ENCODE measurements at regions not wholly inside any gene's neighbourhood (a gene's known extent, or its start where the extent isn't known, plus 50 kb on each side); places are given as distances from the start of the nearest gene placed in this dataset.
A peak's percentile ranks its signal among the peaks of the same experiment; 100 is the strongest.
"Not testable (repeated sequence)": the region's sequence is repeated elsewhere in the genome, so short reads cannot be mapped to it uniquely, and the experiment has no call there.

GRCh38 chr6:71007298-71007697 lies 50.4 kb upstream of the B3GAT2 start:
- DNase-seq, ATAC-seq: not testable (repeated sequence)
- intact Hi-C loops (cut with DNase I, micrococcal nuclease): loop anchor here in 1 of 2 donors (10.0 kb wide), 1 partner anchor 632 kb away; no protein-coding TSS in a partner anchor

GRCh38 chr6:71011871-71012371 lies 55.1 kb upstream of the B3GAT2 start:
- intact Hi-C loops (cut with DNase I, micrococcal nuclease): no loop called here
- DNase-seq: no peak
- ATAC-seq: no peak

GRCh38 chr6:71012866-71013469 lies 56.1 kb upstream of the B3GAT2 start:
- DNase-seq (no peak), ATAC-seq (peak; percentile 72)
- intact Hi-C loops (cut with DNase I, micrococcal nuclease): no loop called here

- no peak for ATAC-seq
- intact Hi-C loops (cut with DNase I, micrococcal nuclease): no loop called here
- DNase-seq: no peak
These were observed 58.5 kb upstream of the B3GAT2 start for GRCh38 chr6:71015392-71015791.

- DNase-seq (no peak), ATAC-seq (no peak)
- intact Hi-C loops (cut with DNase I, micrococcal nuclease): no loop called here
These were observed 71.5 kb upstream of the B3GAT2 start for GRCh38 chr6:71028236-71028876.

- intact Hi-C loops (cut with DNase I, micrococcal nuclease): no loop called here
- ATAC-seq: no peak
- DNase-seq: no peak
These were observed 72.0 kb upstream of the B3GAT2 start for GRCh38 chr6:71028877-71029252.

- intact Hi-C loops (cut with DNase I, micrococcal nuclease): no loop called here
- DNase-seq (no peak), ATAC-seq (no peak)
These were observed 72.7 kb upstream of the B3GAT2 start for GRCh38 chr6:71029555-71029954.

- no peak for DNase-seq
- ATAC-seq: no peak
- intact Hi-C loops (cut with DNase I, micrococcal nuclease): no loop called here
These were observed 75.1 kb upstream of the B3GAT2 start for GRCh38 chr6:71031912-71032311.

GRCh38 chr6:71033171-71033570 lies 76.3 kb upstream of the B3GAT2 start:
- no peak for DNase-seq
- ATAC-seq: no peak

GRCh38 chr6:71033890-71034289 lies 77.0 kb upstream of the B3GAT2 start:
- intact Hi-C loops (cut with DNase I, micrococcal nuclease): no loop called here
- no peak for ATAC-seq
- no peak for DNase-seq

More at GRCh38 chr6:71033171-71033570, 76.3 kb upstream of the B3GAT2 start:
- intact Hi-C loops (cut with DNase I, micrococcal nuclease): no loop called here

GRCh38 chr6:71034563-71035345 lies 77.9 kb upstream of the B3GAT2 start:
- DNase-seq (no peak), ATAC-seq (no peak)
- intact Hi-C loops (cut with DNase I, micrococcal nuclease): no loop called here

- ATAC-seq: no peak
- intact Hi-C loops (cut with DNase I, micrococcal nuclease): no loop called here
- DNase-seq: no peak
These were observed 79.0 kb upstream of the B3GAT2 start for GRCh38 chr6:71035871-71036270.

GRCh38 chr6:71038711-71039344 lies 82.0 kb upstream of the B3GAT2 start:
- DNase-seq (no peak), ATAC-seq (no peak)
- intact Hi-C loops (cut with DNase I, micrococcal nuclease): no loop called here

GRCh38 chr6:71040043-71040442 lies 83.2 kb upstream of the B3GAT2 start:
- DNase-seq: no peak
- no peak for ATAC-seq
- intact Hi-C loops (cut with DNase I, micrococcal nuclease): no loop called here

GRCh38 chr6:71040841-71041240 lies 84.0 kb upstream of the B3GAT2 start:
- intact Hi-C loops (cut with DNase I, micrococcal nuclease): no loop called here
- no peak for DNase-seq
- no peak for ATAC-seq

GRCh38 chr6:71043902-71044301 lies 87.0 kb upstream of the B3GAT2 start:
- no peak for ATAC-seq
- intact Hi-C loops (cut with DNase I, micrococcal nuclease): no loop called here

GRCh38 chr6:71044753-71045152 lies 87.9 kb upstream of the B3GAT2 start:
- ATAC-seq: no peak
- no peak for DNase-seq
- intact Hi-C loops (cut with DNase I, micrococcal nuclease): no loop called here

More at GRCh38 chr6:71043902-71044301, 87.0 kb upstream of the B3GAT2 start:
- no peak for DNase-seq

- intact Hi-C loops (cut with DNase I, micrococcal nuclease): no loop called here
- ATAC-seq (no peak), DNase-seq (no peak)
These were observed 88.4 kb upstream of the B3GAT2 start for GRCh38 chr6:71045296-71045695.

GRCh38 chr6:71047417-71047816 lies 90.6 kb upstream of the B3GAT2 start:
- intact Hi-C loops (cut with DNase I, micrococcal nuclease): no loop called here
- ATAC-seq (no peak), DNase-seq (no peak)

All from left colon (tissue), 2 donors.